ENCODE measurements at regions not wholly inside any gene's neighbourhood (a gene's known extent, or its start where the extent isn't known, plus 50 kb on each side); places are given as distances from the start of the nearest gene placed in this dataset.

DNA sequence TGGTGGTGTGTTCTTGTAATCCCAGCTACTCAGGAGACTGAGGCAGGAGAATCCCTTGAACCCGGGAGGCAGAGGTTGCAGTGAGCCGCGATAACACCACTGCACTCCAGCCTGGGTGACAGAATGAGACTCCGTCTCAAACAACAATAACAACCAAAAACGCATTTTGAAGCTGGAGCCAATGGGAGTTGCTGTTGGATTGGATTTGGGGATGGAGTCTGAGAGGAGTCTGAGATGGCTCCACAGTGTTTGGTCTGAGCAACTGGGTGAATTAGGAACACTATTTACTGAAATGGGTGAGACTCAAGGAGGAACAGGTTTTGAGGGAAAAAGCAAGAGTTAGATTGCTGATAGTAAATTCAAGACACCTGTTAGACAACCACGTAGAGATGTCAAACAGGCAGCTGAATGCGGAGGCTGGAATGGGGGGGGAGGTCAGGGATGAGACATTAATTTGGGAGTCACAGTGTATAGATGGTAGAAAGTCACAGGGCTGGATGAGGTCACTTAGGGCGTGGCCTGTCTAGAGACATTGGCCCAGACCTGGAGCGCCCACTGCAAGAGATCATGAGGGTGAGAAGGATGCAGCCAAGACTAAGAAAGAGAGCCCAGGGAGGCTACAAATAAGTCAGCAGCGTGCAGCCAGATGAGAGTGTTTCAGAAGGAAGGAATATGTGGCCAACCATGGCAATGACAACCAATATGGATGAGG is 56.4 kb downstream of the CYCS start:
- TF ChIP-seq, protein P1, sequence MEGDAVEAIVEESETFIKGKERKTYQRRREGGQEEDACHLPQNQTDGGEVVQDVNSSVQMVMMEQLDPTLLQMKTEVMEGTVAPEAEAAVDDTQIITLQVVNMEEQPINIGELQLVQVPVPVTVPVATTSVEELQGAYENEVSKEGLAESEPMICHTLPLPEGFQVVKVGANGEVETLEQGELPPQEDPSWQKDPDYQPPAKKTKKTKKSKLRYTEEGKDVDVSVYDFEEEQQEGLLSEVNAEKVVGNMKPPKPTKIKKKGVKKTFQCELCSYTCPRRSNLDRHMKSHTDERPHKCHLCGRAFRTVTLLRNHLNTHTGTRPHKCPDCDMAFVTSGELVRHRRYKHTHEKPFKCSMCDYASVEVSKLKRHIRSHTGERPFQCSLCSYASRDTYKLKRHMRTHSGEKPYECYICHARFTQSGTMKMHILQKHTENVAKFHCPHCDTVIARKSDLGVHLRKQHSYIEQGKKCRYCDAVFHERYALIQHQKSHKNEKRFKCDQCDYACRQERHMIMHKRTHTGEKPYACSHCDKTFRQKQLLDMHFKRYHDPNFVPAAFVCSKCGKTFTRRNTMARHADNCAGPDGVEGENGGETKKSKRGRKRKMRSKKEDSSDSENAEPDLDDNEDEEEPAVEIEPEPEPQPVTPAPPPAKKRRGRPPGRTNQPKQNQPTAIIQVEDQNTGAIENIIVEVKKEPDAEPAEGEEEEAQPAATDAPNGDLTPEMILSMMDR (IDR thresholded peaks at IDR 0.05) = no peak
- TF ChIP-seq POLR2A (IDR thresholded peaks at IDR 0.05) = no peak

Data from transverse colon (tissue), 3 donors.